ENCODE measurements at regions not wholly inside any gene's neighbourhood (a gene's known extent, or its start where the extent isn't known, plus 50 kb on each side); places are given as distances from the start of the nearest gene placed in this dataset.
"Not testable (repeated sequence)": the region's sequence is repeated elsewhere in the genome, so short reads cannot be mapped to it uniquely, and the experiment has no call there.

DNA sequence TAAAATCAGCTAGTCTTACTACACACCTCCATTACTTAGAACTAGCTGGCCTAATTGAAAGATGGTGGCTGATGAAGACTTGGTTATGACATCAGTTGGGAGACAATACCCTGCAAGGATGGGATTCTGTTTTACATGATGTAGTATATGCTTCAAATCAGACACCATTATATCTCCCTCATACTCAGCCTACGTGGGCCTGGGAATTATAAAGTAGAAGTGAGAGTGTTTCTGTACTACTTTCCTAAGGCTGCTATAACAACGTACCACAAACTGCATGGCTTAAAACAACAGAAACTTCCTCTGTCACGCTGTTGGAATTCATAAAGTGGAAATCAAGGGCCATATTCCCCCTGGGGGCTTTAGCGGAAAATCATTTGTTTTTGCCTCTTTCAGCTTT is 190.4 kb downstream of the PAH start:
- DNase-seq, result no peak

DNA sequence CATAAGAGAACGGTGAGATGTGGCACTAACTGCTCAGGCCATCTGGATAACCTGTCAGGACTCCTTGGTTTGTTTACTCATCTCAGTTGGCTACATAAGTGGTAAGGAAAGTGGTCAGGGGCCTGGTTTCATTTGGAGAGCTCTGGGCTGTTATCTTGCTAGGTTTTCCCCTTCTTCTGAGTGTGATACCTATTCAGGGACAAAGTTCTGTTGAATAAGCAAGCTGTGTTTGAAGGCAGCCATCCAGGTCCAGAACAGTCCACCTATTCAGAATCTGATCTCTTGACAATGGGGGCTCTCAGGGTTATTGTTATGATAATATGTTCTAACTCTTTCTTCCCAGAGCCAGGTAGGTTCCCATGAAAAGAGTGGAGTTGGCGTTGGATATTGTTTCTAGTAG is 194.9 kb downstream of the PAH start:
- DNase-seq, result no peak

DNA sequence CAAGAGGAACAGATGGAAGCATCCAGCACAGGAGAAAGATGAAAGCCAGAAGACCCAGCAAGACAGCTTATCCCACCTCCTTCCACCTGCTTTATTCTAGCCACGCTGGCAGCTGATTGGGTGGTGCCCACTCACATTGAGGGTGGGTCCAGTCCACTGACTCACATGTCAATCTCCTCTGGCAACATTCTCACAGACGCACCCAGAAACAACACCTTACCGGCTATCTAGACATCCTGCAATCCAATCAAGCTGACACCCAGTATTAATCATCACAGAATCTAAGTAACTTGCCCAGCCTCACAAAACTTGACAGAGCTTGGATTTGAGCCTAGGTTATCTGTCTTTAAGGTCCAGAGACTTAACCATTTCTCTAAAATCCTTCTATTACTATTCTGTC is 208.9 kb downstream of the PAH start:
- DNase-seq, result no peak

GRCh38 chr12:102702447-102703114 is 214.5 kb downstream of the PAH start:
- DNase-seq, result peak; percentile 7

DNA sequence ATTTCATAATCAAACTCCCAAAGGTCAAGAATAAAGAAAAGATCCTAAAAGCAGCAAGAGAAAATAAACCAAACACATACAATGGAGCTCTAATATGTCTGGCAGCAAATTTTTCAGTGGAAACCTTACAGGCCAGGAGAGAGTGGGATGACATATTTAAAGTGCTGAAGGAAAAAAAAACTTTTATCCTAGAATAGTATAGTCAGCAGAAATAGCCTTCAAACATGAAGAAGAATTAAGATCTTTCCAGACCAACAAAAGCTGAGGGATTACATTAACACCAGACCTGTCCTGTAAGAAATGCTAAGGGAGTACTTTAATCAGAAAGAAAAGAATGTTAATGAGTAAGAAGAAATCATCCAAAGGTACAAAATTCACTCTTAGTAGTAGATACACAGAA is 215.7 kb upstream of the IGF1 start:
- no peak for DNase-seq

GRCh38 chr12:102694903-102695302 is 214.5 kb upstream of the IGF1 start:
- no peak for DNase-seq

GRCh38 chr12:102691773-102692555 is 211.6 kb upstream of the IGF1 start:
- DNase-seq, result no peak

DNA sequence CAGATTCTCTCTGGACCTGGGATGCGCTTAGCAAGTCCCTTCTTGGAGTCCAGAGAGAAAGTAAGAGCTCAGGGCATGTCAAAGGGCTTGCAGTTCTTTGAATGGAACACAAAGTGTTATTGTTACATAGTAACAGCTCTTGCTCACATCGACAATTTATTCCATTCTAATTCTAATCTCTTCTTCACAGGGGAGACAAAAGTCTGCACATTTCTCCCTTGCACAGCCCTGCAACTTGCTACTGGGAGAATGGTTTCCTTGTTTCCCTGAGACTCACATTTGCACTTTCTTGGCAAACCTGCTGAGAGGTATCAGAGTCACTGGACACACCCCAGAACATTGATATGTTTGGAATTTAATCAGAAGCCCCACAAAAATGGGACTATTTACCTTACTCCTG is 209.9 kb upstream of the IGF1 start:
- DNase-seq, result no peak

DNA sequence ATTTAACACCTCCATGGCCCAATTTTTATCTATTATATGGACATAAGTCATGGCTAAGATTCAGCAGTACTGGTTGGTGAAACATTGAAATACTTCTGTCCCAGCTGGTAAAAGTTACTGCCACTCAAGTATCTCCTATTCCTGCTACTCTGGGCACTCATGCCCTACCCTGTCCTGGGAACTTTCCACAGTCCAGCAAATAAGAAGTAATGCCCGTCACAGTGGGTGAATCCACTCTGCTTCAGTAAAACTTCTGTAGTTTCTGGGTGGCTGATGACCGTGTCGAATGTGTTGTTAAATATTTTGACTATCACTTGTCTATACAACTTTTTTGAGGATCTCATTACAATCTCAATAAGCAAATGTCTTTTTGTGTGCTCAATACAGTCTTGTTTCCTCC is 209.3 kb upstream of the IGF1 start:
- DNase-seq, result no peak

DNA sequence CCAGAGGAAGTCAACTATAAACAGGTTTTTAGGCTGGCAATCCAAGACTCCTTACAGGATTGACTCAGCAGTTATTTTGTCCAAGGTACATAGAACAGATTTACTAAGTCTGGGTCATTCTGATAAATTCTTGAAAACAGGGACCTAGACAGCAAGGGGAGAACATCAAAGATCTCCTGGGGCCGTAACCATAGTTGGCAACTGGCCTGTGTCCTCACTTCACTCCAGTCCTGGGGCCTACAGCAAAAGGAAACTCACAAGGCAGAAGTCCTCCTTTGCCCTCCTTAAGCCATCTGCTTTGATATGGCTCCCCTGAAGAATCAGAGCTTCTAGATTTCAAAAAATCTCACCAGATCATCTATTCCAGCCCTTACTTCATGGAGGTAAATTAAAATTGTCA is 207.2 kb upstream of the IGF1 start:
- DNase-seq, result no peak

DNA sequence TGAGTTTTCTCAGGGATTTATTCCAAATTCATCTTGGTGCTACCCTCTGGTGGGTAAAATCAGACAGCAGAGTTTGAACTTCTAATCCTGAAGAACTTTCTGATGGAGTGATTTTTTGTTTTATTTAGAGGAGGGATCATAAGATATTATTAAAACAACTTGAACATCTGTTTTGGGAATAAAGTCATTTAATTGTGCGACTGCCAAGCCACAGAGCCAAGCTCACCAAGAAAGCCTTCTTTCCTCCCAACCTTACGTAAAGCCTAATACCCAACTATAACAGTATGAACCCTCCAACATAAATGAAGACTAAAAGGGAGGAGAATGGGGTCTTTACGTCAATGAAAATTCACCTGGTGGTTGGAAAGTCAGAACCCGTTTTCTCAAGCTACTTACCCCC is 205.5 kb upstream of the IGF1 start:
- DNase-seq, result no peak

GRCh38 chr12:102685172-102685571 is 204.8 kb upstream of the IGF1 start:
- no peak for DNase-seq

GRCh38 chr12:102682366-102683289 is 202.3 kb upstream of the IGF1 start:
- DNase-seq, result no peak

- DNase-seq, result no peak
Measured at GRCh38 chr12:102681747-102682146, 201.4 kb upstream of the IGF1 start.

DNA sequence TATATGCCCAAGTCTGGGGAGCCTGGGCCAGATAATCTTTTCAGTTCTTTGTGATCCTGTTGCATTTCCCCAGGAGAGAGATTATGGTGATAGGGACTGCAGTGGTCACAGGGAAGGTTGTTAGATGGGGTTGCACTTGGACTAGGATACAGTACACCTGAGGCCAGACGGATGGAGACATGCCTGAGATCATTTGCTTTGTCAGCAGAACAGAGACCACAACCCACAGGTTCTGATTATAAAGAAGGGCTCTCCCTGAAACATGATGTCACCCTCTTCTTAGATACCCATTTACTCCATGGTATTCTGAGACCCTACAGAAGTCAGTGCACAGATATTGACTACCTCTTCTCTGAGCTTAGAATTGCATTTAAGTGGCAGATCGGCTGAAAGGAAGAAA is 200.9 kb upstream of the IGF1 start:
- DNase-seq, result no peak

DNA sequence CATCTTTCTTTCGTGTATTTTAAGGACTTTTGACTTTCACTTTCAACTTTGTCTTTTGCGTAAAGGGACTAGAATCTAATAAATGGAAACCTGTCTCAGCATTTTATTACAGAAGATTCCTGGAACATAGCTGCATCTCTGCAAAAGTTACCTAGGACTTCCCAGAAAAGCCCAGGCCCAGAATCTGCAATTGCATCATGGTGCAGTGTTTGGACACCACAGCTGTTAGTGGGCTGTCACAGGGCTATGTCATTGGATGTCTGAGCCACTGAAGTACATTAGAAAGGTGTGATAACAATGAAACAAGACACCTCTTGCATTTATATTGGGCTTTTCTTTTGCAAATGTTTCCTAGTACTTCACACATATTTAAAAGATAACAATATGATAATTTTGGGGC is 199.9 kb upstream of the IGF1 start:
- DNase-seq, result no peak

DNA sequence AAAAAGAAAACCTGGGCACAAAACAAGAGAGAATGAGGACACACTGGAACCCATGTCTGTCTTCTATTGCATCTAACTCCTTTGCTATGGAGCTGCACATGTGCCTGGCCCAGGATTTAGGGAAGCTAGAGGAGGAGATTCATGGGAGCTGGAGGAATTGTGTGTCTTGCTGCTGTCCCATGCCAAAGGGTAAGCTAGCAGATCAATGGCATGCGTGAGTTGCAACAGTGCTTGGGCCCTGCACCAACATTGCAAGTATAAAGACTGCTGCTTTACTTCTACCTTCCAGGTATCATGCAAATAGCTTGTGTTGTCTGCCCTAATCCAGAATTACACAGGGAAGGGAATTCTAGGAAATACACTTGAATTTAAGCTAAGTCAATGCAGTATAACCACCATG is 196.4 kb upstream of the IGF1 start:
- DNase-seq, result no peak

DNA sequence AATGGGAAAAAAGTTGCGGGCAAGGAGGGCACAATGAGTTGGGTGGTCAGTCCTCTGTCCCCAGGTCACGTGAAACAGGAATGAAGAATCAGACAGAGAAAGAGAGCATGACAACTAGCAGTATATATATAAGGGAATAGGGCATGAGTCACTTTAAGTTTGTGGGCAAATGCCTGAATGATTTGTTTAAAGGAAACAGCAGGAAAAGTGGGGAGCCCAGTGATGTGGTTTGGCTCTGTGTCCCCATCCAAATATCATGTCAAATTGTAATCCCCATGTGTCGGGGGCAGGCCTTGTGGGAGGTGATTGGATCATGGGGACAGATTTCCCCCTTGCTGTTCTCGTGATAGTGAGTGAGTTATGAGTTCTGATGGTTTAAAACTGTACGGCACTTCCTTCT is 195.3 kb upstream of the IGF1 start:
- DNase-seq, result no peak

GRCh38 chr12:102673606-102674005 is 193.2 kb upstream of the IGF1 start:
- no peak for DNase-seq

DNA sequence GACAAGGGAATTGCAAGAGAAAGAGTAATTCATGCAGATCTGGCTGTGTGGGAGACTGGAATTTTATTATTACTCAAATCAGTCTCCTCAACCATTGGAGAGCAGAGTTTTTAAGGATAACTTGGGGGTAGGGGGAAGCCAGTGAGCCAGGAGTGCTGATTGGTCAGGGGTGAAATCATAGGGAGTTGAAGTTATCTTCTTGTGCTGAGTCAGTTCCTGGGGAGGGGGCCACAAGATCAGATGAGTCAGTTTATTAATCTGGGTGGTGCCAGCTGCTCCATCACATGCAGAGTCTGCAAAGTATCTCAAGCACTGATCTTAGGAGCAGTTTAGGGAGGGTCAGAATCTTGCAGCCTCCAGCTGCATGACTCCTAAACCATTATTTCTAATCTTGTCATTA is 191.8 kb upstream of the IGF1 start:
- not testable (repeated sequence) for DNase-seq

- DNase-seq, result no peak
Measured at GRCh38 chr12:102669056-102669455, 188.7 kb upstream of the IGF1 start.

- not testable (repeated sequence) for DNase-seq
Measured at GRCh38 chr12:102666176-102666575, 185.8 kb upstream of the IGF1 start.

- DNase-seq, result no peak
Measured at GRCh38 chr12:102659200-102659911, 179.0 kb upstream of the IGF1 start.

All from stimulated activated CD4-positive, alpha-beta T cell treated with anti-CD3 and anti-CD28 coated beads, Interleukin-1b, Interleukin-23, amount 100 ng/mL, for 48 hours (primary cell).